ENCODE measurements at regions not wholly inside any gene's neighbourhood (a gene's known extent, or its start where the extent isn't known, plus 50 kb on each side); places are given as distances from the start of the nearest gene placed in this dataset.

DNA sequence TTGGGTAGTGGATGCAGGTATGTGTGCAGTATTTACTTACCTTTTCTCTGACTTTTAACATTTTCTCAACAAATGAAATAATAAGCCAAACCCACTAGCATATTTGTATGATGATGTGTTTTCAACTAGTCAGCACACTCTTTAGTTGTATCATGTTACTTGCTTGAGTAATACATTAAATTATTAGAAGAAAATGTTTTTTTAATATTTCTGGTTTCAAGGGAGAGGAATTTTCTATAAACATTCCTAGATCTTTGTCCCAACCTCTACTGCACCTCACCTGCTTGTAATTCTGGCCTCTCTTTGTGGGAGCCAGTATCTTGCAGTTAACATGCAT, 161.8 kb upstream of the CBLB start:
- Histone ChIP-seq H3K9me3 (ENCODE audit: control insufficient read depth in 4 of 4, low read length in 3 of 4) (no peaks in the 10 kb centered on the region), H3K36me3 (ENCODE audit: control insufficient read depth in 4 of 4, insufficient read depth in 3 of 4, low read depth in 1 of 4, low read length in 3 of 4) (no peaks in the 10 kb centered on the region), H3K4me3 (ENCODE audit: low read depth in 1 of 3, low read length in 3 of 3) (no peak overlapping the region), H3K27ac (ENCODE audit: low read depth in 1 of 2, low read length in 2 of 2) (no peak overlapping the region), H3K9ac (ENCODE audit: low read depth in 1 of 2, low read length in 2 of 2) (no peak overlapping the region), H3K4me1 (ENCODE audit: control insufficient read depth in 4 of 4, insufficient read depth in 4 of 4, low read length in 3 of 4) (no peaks in the 10 kb centered on the region), H3K27me3 (ENCODE audit: control insufficient read depth in 4 of 4, insufficient read depth in 4 of 4, low read length in 3 of 4) (no peaks in the 10 kb centered on the region)
- no peak for DNase-seq (ENCODE audit: low spot score)
- TF ChIP-seq CTCF (IDR thresholded peaks at IDR 0.05; ENCODE audit: low read depth, low read length, missing input control) (no peak), ZBTB33 (IDR thresholded peaks at IDR 0.05) (no peak), RAD21 (IDR thresholded peaks at IDR 0.05) (no peak), JUND (IDR thresholded peaks at IDR 0.05) (no peak), YY1 (IDR thresholded peaks at IDR 0.05) (no peak)
- TF ChIP-seq, protein P1, sequence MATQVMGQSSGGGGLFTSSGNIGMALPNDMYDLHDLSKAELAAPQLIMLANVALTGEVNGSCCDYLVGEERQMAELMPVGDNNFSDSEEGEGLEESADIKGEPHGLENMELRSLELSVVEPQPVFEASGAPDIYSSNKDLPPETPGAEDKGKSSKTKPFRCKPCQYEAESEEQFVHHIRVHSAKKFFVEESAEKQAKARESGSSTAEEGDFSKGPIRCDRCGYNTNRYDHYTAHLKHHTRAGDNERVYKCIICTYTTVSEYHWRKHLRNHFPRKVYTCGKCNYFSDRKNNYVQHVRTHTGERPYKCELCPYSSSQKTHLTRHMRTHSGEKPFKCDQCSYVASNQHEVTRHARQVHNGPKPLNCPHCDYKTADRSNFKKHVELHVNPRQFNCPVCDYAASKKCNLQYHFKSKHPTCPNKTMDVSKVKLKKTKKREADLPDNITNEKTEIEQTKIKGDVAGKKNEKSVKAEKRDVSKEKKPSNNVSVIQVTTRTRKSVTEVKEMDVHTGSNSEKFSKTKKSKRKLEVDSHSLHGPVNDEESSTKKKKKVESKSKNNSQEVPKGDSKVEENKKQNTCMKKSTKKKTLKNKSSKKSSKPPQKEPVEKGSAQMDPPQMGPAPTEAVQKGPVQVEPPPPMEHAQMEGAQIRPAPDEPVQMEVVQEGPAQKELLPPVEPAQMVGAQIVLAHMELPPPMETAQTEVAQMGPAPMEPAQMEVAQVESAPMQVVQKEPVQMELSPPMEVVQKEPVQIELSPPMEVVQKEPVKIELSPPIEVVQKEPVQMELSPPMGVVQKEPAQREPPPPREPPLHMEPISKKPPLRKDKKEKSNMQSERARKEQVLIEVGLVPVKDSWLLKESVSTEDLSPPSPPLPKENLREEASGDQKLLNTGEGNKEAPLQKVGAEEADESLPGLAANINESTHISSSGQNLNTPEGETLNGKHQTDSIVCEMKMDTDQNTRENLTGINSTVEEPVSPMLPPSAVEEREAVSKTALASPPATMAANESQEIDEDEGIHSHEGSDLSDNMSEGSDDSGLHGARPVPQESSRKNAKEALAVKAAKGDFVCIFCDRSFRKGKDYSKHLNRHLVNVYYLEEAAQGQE (IDR thresholded peaks at IDR 0.05), result no peak

DNA sequence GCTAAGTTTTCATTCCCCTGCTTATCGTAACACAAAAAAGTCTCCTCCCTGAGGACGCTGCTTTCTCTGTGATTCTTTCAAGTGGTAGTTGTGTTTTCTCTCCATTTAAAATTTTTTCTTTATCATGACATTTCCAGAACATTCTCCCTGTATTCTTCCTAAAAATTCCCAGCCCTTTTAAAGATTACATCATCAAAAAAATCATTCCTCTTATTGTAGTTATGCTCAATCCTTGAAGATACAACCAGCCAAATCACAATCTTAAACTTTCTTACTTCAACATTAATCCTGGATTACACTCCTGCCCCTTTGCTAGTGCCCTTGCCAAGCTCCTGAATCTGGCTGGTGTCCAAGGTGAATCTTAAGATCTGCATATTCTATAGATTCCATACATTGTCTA, 163.7 kb upstream of the CBLB start:
- H3K27ac ChIP-seq (ENCODE audit: low read depth in 1 of 2, low read length in 2 of 2), result no peak overlapping the region
- H3K27me3 ChIP-seq (ENCODE audit: control insufficient read depth in 4 of 4, insufficient read depth in 4 of 4, low read length in 3 of 4), result no peaks in the 10 kb centered on the region
- TF ChIP-seq JUND (IDR thresholded peaks at IDR 0.05) (no peak), HNF4G (IDR thresholded peaks at IDR 0.05) (no peak), FOXA2 (IDR thresholded peaks at IDR 0.05) (no peak), RXRA (IDR thresholded peaks at IDR 0.05) (no peak)
- H3K36me3 ChIP-seq (ENCODE audit: control insufficient read depth in 4 of 4, insufficient read depth in 3 of 4, low read depth in 1 of 4, low read length in 3 of 4), result no peaks in the 10 kb centered on the region
- H3K9me3 ChIP-seq (ENCODE audit: control insufficient read depth in 4 of 4, low read length in 3 of 4), result no peaks in the 10 kb centered on the region
- WGBS, result 97% methylated on average over 2 of the region's 2 CpGs
- no peak for DNase-seq (ENCODE audit: low spot score)
- no peak overlapping the region for H3K9ac ChIP-seq (ENCODE audit: low read depth in 1 of 2, low read length in 2 of 2)
- H3K4me3 ChIP-seq (ENCODE audit: low read depth in 1 of 3, low read length in 3 of 3), result no peak overlapping the region
- no peaks in the 10 kb centered on the region for H3K4me1 ChIP-seq (ENCODE audit: control insufficient read depth in 4 of 4, insufficient read depth in 4 of 4, low read length in 3 of 4)

GRCh38 chr3:106033654-106034053, 164.8 kb upstream of the CBLB start:
- Histone ChIP-seq H3K4me3 (ENCODE audit: low read depth in 1 of 3, low read length in 3 of 3) (no peak overlapping the region), H3K9ac (ENCODE audit: low read depth in 1 of 2, low read length in 2 of 2) (no peak overlapping the region), H3K9me3 (ENCODE audit: control insufficient read depth in 4 of 4, low read length in 3 of 4) (no peaks in the 10 kb centered on the region), H3K36me3 (ENCODE audit: control insufficient read depth in 4 of 4, insufficient read depth in 3 of 4, low read depth in 1 of 4, low read length in 3 of 4) (no peaks in the 10 kb centered on the region), H3K4me1 (ENCODE audit: control insufficient read depth in 4 of 4, insufficient read depth in 4 of 4, low read length in 3 of 4) (no peaks in the 10 kb centered on the region), H3K27ac (ENCODE audit: low read depth in 1 of 2, low read length in 2 of 2) (no peak overlapping the region), H3K27me3 (ENCODE audit: control insufficient read depth in 4 of 4, insufficient read depth in 4 of 4, low read length in 3 of 4) (no peaks in the 10 kb centered on the region)
- no peak for TF ChIP-seq FOXA1 (IDR thresholded peaks at IDR 0.05)
- no peak for TF ChIP-seq JUND (IDR thresholded peaks at IDR 0.05)
- TF ChIP-seq ZBTB33 (IDR thresholded peaks at IDR 0.05), result no peak
- no peak for TF ChIP-seq HNF4A (conservative IDR thresholded peaks at IDR 0.05)
- no peak for TF ChIP-seq RXRA (IDR thresholded peaks at IDR 0.05)
- TF ChIP-seq FOXA2 (IDR thresholded peaks at IDR 0.05), result no peak
- TF ChIP-seq, protein P2, sequence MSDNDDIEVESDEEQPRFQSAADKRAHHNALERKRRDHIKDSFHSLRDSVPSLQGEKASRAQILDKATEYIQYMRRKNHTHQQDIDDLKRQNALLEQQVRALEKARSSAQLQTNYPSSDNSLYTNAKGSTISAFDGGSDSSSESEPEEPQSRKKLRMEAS (IDR thresholded peaks at IDR 0.05), result no peak
- TF ChIP-seq YY1 (IDR thresholded peaks at IDR 0.05), result no peak
- no peak for TF ChIP-seq GABPA (IDR thresholded peaks at IDR 0.05 in 1 of 2, conservative IDR thresholded peaks at IDR 0.05 in 1 of 2)
- no peak for TF ChIP-seq CTCF (IDR thresholded peaks at IDR 0.05; ENCODE audit: low read depth, low read length, missing input control)
- TF ChIP-seq RAD21 (IDR thresholded peaks at IDR 0.05), result no peak
- DNase-seq (ENCODE audit: low spot score), result no peak
- WGBS, result 91% methylated on average over 2 of the region's 2 CpGs

All from liver (tissue), 8 donors.